Panc1 (cell line): ENCODE measurements at regions not wholly inside any gene's neighbourhood (a gene's known extent, or its start where the extent isn't known, plus 50 kb on each side); places are given as distances from the start of the nearest gene placed in this dataset.

Experiments used
- ATAC-seq: fragments of 200-7000 bp; cut with Tn5 transposase; 2 replicates; pipeline ENCODE4 v1.9.1; 2020; ENCODE audit warnings: mild to moderate bottlenecking, moderate library complexity
- BruUV-seq: library from RNA; stranded (reverse); fragments of 400-500 nt; replicated peaks from 2 replicates; lab custom pipeline; 2021; lab: Mats Ljungman, UMichigan
- CTCF ChIA-PET: fragments of 300-600 bp; sonication (Branson Sonifier 250); formaldehyde crosslinking; loops from one replicate; lab custom pipeline; 2022; ENCODE audit warnings: antibody characterized with exemption; lab: Charles Lee
- POLR2A ChIA-PET: fragments of 300-600 bp; sonication (Branson Sonifier 250); formaldehyde crosslinking; loops from one replicate; lab custom pipeline; 2022; ENCODE audit warnings: antibody characterized with exemption; lab: Charles Lee
- DNase-seq: peaks from one replicate; pipeline ENCODE4 v3.0.0-alpha.2; 2010; ENCODE audit warnings: low read depth, low spot score
- H3K27ac ChIP-seq: 2 replicates; pipeline ENCODE4 v1.5.1; 2011; ENCODE audit warnings: mild to moderate bottlenecking, low read length, inconsistent platforms
- H3K27me3 ChIP-seq: fragments of 200-500 bp; sonication (Bioruptor generic); 2 replicates; pipeline ENCODE4 v1.6.0; 2014; ENCODE audit warnings: low read length, inconsistent platforms; ENCODE audit not compliant: control insufficient read depth, insufficient read depth
- H3K36me3 ChIP-seq: fragments of 200-500 bp; sonication (Bioruptor generic); 2 replicates; pipeline ENCODE4 v1.5.1; 2014; ENCODE audit warnings: inconsistent platforms, mild to moderate bottlenecking, low read length, moderate library complexity; ENCODE audit not compliant: control insufficient read depth, insufficient read depth
- H3K4me1 ChIP-seq: 2 replicates; pipeline ENCODE4 v1.5.1; 2011; ENCODE audit warnings: inconsistent platforms, mild to moderate bottlenecking, low read length, moderate library complexity; ENCODE audit not compliant: control insufficient read depth, insufficient read depth
- H3K4me3 ChIP-seq, 2 experiments: 2 replicates each; pipeline ENCODE4 v1.5.1; 2011 to 2012; ENCODE audit warnings: low read depth in 2 of 2, low read length in 2 of 2, mild to moderate bottlenecking in 2 of 2, inconsistent platforms in 1 of 2, moderate library complexity in 1 of 2
- H3K9me3 ChIP-seq: fragments of 200-500 bp; sonication (Bioruptor generic); 2 replicates; pipeline ENCODE4 v1.5.1; 2014; ENCODE audit warnings: low read depth, mild to moderate bottlenecking, inconsistent platforms, low read length, moderate library complexity; ENCODE audit not compliant: control insufficient read depth, insufficient read depth
- CTCF ChIP-seq: fragments of 450-650 bp; IDR thresholded peaks from 2 replicates; pipeline ENCODE4 v1.5.1; 2017; ENCODE audit warnings: mild to moderate bottlenecking
- POLR2AphosphoS5 ChIP-seq: IDR thresholded peaks from 2 replicates; pipeline ENCODE4 v1.6.1; 2012; ENCODE audit warnings: mild to moderate bottlenecking, low read depth, low read length, moderate library complexity
- REST ChIP-seq, 2 experiments: IDR thresholded peaks; 2 replicates each; pipeline ENCODE4 v1.6.1; 2011 to 2012; ENCODE audit warnings: low read depth in 2 of 2, control low read depth in 1 of 2, low read length in 1 of 2, mild to moderate bottlenecking in 1 of 2, moderate library complexity in 1 of 2; ENCODE audit not compliant: insufficient read depth in 1 of 2
- SIN3A ChIP-seq: IDR thresholded peaks from 2 replicates; pipeline ENCODE4 v1.6.1; 2012; ENCODE audit warnings: low read depth, mild to moderate bottlenecking, low read length, moderate library complexity, borderline replicate concordance; ENCODE audit not compliant: insufficient read depth
- TCF7L2 ChIP-seq: IDR thresholded peaks from 2 replicates; pipeline ENCODE4 v1.6.1; 2011; ENCODE audit warnings: mild to moderate bottlenecking, low read depth, low read length, inconsistent platforms
- in situ Hi-C: cut with HindIII; loops from 2 replicates; pipeline ENCODE4 v1.10.0; 2016; ENCODE audit warnings: low sequenced_read_pairs, low pct_unique_long_range_greater_than_20kb
- intact Hi-C: fragments of 100-400 bp; cut with micrococcal nuclease; formaldehyde crosslinking; loops from one replicate; pipeline ENCODE4 v1.10.0; 2022; ENCODE audit not compliant: unreplicated experiment

GRCh38 chr17:55588446-55589242, 77.4 kb upstream of the SMIM36 start:
- Histone ChIP-seq H3K27me3 (no peaks in the 10 kb centered on the region), H3K9me3 (no peaks in the 10 kb centered on the region), H3K36me3 (no peaks in the 10 kb centered on the region), H3K4me1 (no peaks in the 10 kb centered on the region), H3K27ac (no peak overlapping the region), H3K4me3 (no peak overlapping the region)
- DNase-seq (no peak), ATAC-seq (no peak)
- POLR2A ChIA-PET, result no interaction called here
- CTCF ChIA-PET, result no interaction called here
- intact Hi-C loops, result no loop called here
- BruUV-seq, result no TSS peak
- in situ Hi-C loops, result no loop called here
- TF ChIP-seq SIN3A (no peak), CTCF (no peak), POLR2AphosphoS5 (no peak), TCF7L2 (no peak), REST (IDR thresholded peaks at IDR 0.05; ENCODE audit: insufficient read depth in 1 of 2, low read depth in 2 of 2, low read length in 1 of 2) (no peak)

- Histone ChIP-seq H3K4me1 (no peaks in the 10 kb centered on the region), H3K27me3 (no peaks in the 10 kb centered on the region), H3K4me3 (no peak overlapping the region), H3K36me3 (no peaks in the 10 kb centered on the region), H3K9me3 (no peaks in the 10 kb centered on the region), H3K27ac (no peak overlapping the region)
- TF ChIP-seq SIN3A, result no peak
- TF ChIP-seq POLR2AphosphoS5, result no peak
- TF ChIP-seq CTCF, result no peak
- no peak for TF ChIP-seq REST (IDR thresholded peaks at IDR 0.05; ENCODE audit: insufficient read depth in 1 of 2, low read depth in 2 of 2, low read length in 1 of 2)
- TF ChIP-seq TCF7L2, result no peak
- POLR2A ChIA-PET, result no interaction called here
- DNase-seq (no peak), ATAC-seq (no peak)
- no TSS peak for BruUV-seq
- in situ Hi-C loops (no loop called here), intact Hi-C loops (no loop called here)
- CTCF ChIA-PET, result interaction anchor here (1.2 kb wide), 1 partner anchor 73 kb away, joined by 6 read pairs; no protein-coding TSS in a partner anchor
Observed at GRCh38 chr17:55587608-55588139, 76.4 kb upstream of the SMIM36 start.
